HEK293T (cell line): ENCODE measurements at regions not wholly inside any gene's neighbourhood (a gene's known extent, or its start where the extent isn't known, plus 50 kb on each side); places are given as distances from the start of the nearest gene placed in this dataset.

ENCODE experiments used
- CTCF ChIA-PET: fragments of 350-600 bp; formaldehyde crosslinking; extraction: SDS; loops from one replicate; lab custom pipeline; 2021; ENCODE audit warnings: antibody characterized with exemption, inconsistent platforms; lab: Yijun Ruan, JAX
- POLR2A ChIA-PET: fragments of 350-600 bp; formaldehyde crosslinking; extraction: SDS; loops from one replicate; lab custom pipeline; 2020; ENCODE audit warnings: antibody characterized with exemption, inconsistent platforms; lab: Yijun Ruan, JAX
- DNase-seq: peaks from one replicate; pipeline ENCODE4 v3.0.0; 2012; ENCODE audit warnings: mixed read lengths; ENCODE audit errors: extremely low spot score
- ARNT ChIP-seq: fragments of 450-650 bp; IDR thresholded peaks from 2 replicates; pipeline ENCODE4 v1.6.1; 2017; ENCODE audit warnings: mild to moderate bottlenecking
- BHLHE40 ChIP-seq: fragments of 450-650 bp; IDR thresholded peaks from 2 replicates; pipeline ENCODE4 v1.6.1; 2016; ENCODE audit warnings: mild to moderate bottlenecking, moderate library complexity, borderline replicate concordance
- CTBP1 ChIP-seq: fragments of 450-650 bp; IDR thresholded peaks from 2 replicates; pipeline ENCODE4 v1.6.1; 2016; ENCODE audit warnings: borderline replicate concordance
- ELF4 ChIP-seq: fragments of 450-650 bp; IDR thresholded peaks from 2 replicates; pipeline ENCODE4 v1.6.1; 2017; ENCODE audit warnings: antibody characterized with exemption
- FOXA1 ChIP-seq: fragments of 450-650 bp; IDR thresholded peaks from 2 replicates; pipeline ENCODE4 v1.6.1; 2016; ENCODE audit warnings: mild to moderate bottlenecking
- FOXK2 ChIP-seq: fragments of 450-650 bp; IDR thresholded peaks from 2 replicates; pipeline ENCODE4 v1.6.1; 2016; ENCODE audit warnings: mild to moderate bottlenecking
- FOXM1 ChIP-seq: fragments of 450-650 bp; IDR thresholded peaks from 2 replicates; pipeline ENCODE4 v1.6.1; 2017; ENCODE audit warnings: mild to moderate bottlenecking, borderline replicate concordance
- HDGF ChIP-seq: fragments of 450-650 bp; IDR thresholded peaks from 2 replicates; pipeline ENCODE4 v1.6.1; 2017; ENCODE audit warnings: antibody characterized with exemption, borderline replicate concordance
- L3MBTL2 ChIP-seq: fragments of 450-650 bp; conservative IDR thresholded peaks from 2 replicates; pipeline ENCODE4 v1.6.1; 2016; ENCODE audit warnings: mild to moderate bottlenecking
- LEF1 ChIP-seq: fragments of 450-650 bp; IDR thresholded peaks from 2 replicates; pipeline ENCODE4 v1.6.1; 2017; ENCODE audit warnings: mild to moderate bottlenecking, borderline replicate concordance
- NFRKB ChIP-seq: fragments of 450-650 bp; IDR thresholded peaks from 2 replicates; pipeline ENCODE4 v1.6.1; 2016; ENCODE audit warnings: mild to moderate bottlenecking, moderate library complexity
- SP1 ChIP-seq: fragments of 450-650 bp; IDR thresholded peaks from 2 replicates; pipeline ENCODE4 v1.6.1; 2017
- SUZ12 ChIP-seq: fragments of 450-650 bp; IDR thresholded peaks from 2 replicates; pipeline ENCODE4 v1.6.1; 2016; ENCODE audit warnings: mild to moderate bottlenecking
- TARDBP ChIP-seq: fragments of 450-650 bp; IDR thresholded peaks from 2 replicates; pipeline ENCODE4 v1.6.1; 2016
- ZNF384 ChIP-seq: fragments of 450-650 bp; IDR thresholded peaks from 2 replicates; pipeline ENCODE4 v1.6.1; 2016
- TF ChIP-seq, protein P1 (sequence below): fragments of 450-650 bp; IDR thresholded peaks from 2 replicates; pipeline ENCODE4 v1.6.1; 2016

GRCh38 chr2:204183608-204184007 is 247.0 kb downstream of the ICOS start:
- DNase-seq, result no peak
- ChIA-PET POLR2A (no interaction called here), CTCF (no interaction called here)
- TF ChIP-seq HDGF (no peak), SUZ12 (no peak), CTBP1 (no peak), FOXM1 (no peak), LEF1 (no peak), FOXA1 (no peak), ZNF384 (no peak), ELF4 (no peak), SP1 (no peak), NFRKB (no peak)
- TF ChIP-seq, protein P1, sequence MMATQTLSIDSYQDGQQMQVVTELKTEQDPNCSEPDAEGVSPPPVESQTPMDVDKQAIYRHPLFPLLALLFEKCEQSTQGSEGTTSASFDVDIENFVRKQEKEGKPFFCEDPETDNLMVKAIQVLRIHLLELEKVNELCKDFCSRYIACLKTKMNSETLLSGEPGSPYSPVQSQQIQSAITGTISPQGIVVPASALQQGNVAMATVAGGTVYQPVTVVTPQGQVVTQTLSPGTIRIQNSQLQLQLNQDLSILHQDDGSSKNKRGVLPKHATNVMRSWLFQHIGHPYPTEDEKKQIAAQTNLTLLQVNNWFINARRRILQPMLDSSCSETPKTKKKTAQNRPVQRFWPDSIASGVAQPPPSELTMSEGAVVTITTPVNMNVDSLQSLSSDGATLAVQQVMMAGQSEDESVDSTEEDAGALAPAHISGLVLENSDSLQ, result no peak

GRCh38 chr2:204184226-204184625 is 247.7 kb downstream of the ICOS start:
- ChIA-PET CTCF (no interaction called here), POLR2A (no interaction called here)
- no peak for DNase-seq
- TF ChIP-seq FOXM1, result no peak
- TF ChIP-seq L3MBTL2, result no peak
- TF ChIP-seq FOXA1, result no peak
- TF ChIP-seq TARDBP, result no peak
- no peak for TF ChIP-seq FOXK2
- TF ChIP-seq SP1, result no peak
- no peak for TF ChIP-seq NFRKB
- no peak for TF ChIP-seq HDGF
- TF ChIP-seq, protein P1, result no peak

DNA sequence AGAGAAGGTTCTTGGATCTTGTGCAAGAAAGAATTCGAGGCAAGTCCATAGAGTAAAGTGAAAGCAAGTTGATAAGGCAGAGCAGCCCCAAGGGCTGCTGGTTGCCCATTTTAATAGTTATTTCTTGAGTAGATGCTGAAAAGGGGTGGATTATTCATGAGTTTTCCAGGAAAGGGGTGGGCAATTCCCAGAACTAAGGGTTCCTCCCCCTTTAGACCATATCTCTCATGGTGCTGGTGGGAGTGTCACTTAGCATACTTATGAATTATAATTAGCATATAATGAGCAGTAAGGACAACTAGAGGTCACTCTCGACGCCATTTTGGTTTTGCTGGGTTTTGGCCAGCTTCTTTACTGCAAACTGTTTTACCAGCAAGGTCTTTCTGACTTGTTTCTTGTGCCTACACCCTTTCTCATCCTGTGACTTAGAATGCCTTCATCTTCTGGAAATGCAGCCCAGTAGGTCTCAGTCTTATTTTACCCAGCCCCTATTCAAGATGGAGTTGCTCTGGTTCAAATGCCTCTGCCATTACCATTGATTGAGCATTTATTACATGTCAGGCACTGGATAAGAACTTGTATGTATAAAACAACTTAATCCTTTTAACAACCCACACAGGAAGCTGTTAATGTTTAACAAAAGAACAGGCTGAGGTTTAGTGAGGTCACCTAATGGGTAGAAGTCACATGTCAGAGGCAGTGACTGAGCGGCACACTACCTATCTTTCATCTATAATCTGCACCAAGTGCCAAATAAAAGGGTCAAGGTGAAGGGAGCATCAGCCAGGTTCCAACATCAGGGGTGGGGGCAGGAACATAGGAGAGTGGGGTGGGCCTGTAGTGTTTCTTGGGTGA is 250.9 kb downstream of the ICOS start:
- ChIA-PET CTCF (no interaction called here), POLR2A (no interaction called here)
- TF ChIP-seq SP1 (no peak), ZNF384 (no peak), ELF4 (no peak), BHLHE40 (no peak), L3MBTL2 (no peak), SUZ12 (no peak), CTBP1 (no peak), FOXA1 (no peak), FOXK2 (no peak), TARDBP (no peak), ARNT (no peak), NFRKB (no peak), HDGF (no peak), FOXM1 (no peak), LEF1 (no peak)
- TF ChIP-seq, protein P1, result no peak
- no peak for DNase-seq

GRCh38 chr2:204191574-204191973 is 255.0 kb downstream of the ICOS start:
- POLR2A ChIA-PET, result no interaction called here
- TF ChIP-seq SUZ12 (no peak), FOXM1 (no peak), FOXA1 (no peak), NFRKB (no peak), L3MBTL2 (no peak), LEF1 (no peak), HDGF (no peak), CTBP1 (no peak), ARNT (no peak), ELF4 (no peak), TARDBP (no peak), FOXK2 (no peak), ZNF384 (no peak), BHLHE40 (no peak), SP1 (no peak)
- TF ChIP-seq, protein P1, result no peak
- no peak for DNase-seq
- CTCF ChIA-PET, result no interaction called here

DNA sequence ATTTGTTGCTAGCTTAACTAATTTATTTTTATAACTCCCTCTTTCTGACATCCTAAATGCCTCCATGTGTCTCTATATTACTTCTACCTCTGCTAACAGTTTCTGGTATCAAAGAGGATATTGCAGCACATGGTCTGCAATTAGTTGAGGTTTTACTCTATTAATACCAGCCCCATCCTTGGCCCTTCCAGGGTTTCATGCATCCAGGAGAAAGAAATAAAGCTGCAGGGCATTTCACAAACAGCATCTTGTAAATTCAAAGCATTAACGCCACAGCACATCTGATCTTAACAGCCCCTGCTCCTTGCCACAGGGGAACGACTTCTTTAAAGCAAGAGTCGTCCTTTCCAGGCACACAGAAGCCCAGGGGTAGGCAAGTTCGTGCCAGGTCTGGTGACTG is 258.9 kb downstream of the ICOS start:
- POLR2A ChIA-PET, result no interaction called here
- no peak for DNase-seq
- TF ChIP-seq TARDBP (no peak), CTBP1 (no peak), FOXM1 (no peak), HDGF (no peak), ZNF384 (no peak)
- CTCF ChIA-PET, result interaction anchor here (1.4 kb wide), 1 partner anchor 18 kb away, joined by 4 read pairs; no protein-coding TSS in a partner anchor
